Activated CD4-positive, alpha-beta T cell treated with anti-CD3 and anti-CD28 coated beads, Interleukin-2, amount 50 U/mL, for 4 hours (primary cell): ENCODE measurements at regions not wholly inside any gene's neighbourhood (a gene's known extent, or its start where the extent isn't known, plus 50 kb on each side); places are given as distances from the start of the nearest gene placed in this dataset.

Experiments
- DNase-seq, 2 experiments: peaks; one replicate each; pipeline ENCODE4 v3.0.0-alpha.2; 2020

- no peak for DNase-seq
These were observed 459.2 kb downstream of the RFPL4B start for GRCh38 chr6:112806163-112806865.

- no peak for DNase-seq
These were observed 474.3 kb downstream of the RFPL4B start for GRCh38 chr6:112821476-112821875.

- DNase-seq, result no peak
These were observed 475.6 kb downstream of the RFPL4B start for GRCh38 chr6:112822769-112823168.

GRCh38 chr6:112827793-112828192 lies 480.7 kb downstream of the RFPL4B start:
- no peak for DNase-seq

GRCh38 chr6:112831022-112831421 lies 483.9 kb downstream of the RFPL4B start:
- DNase-seq, result no peak

GRCh38 chr6:112833581-112834131 lies 486.5 kb downstream of the RFPL4B start:
- no peak for DNase-seq

- no peak for DNase-seq
These were observed 487.9 kb downstream of the RFPL4B start for GRCh38 chr6:112835078-112835477.

GRCh38 chr6:112839525-112839961 lies 492.4 kb downstream of the RFPL4B start:
- no peak for DNase-seq

- no peak for DNase-seq
These were observed 494.6 kb downstream of the RFPL4B start for GRCh38 chr6:112841553-112842329.

GRCh38 chr6:112842330-112842685 lies 495.2 kb downstream of the RFPL4B start:
- no peak for DNase-seq

- no peak for DNase-seq
These were observed 499.6 kb downstream of the RFPL4B start for GRCh38 chr6:112846681-112847080.

- DNase-seq, result no peak
These were observed 504.0 kb downstream of the RFPL4B start for GRCh38 chr6:112851146-112851545.

- no peak for DNase-seq
These were observed 506.0 kb downstream of the RFPL4B start for GRCh38 chr6:112853162-112853561.

- no peak for DNase-seq
These were observed 516.6 kb downstream of the RFPL4B start for GRCh38 chr6:112863753-112864152.

GRCh38 chr6:112865131-112865530 lies 518.0 kb downstream of the RFPL4B start:
- no peak for DNase-seq

- DNase-seq, result no peak
These were observed 527.8 kb downstream of the RFPL4B start for GRCh38 chr6:112874881-112875280.

GRCh38 chr6:112877134-112878100 lies 530.3 kb downstream of the RFPL4B start:
- no peak for DNase-seq

GRCh38 chr6:112879920-112880413 lies 532.8 kb downstream of the RFPL4B start:
- DNase-seq, result no peak

- no peak for DNase-seq
These were observed 533.9 kb downstream of the RFPL4B start for GRCh38 chr6:112881027-112881426.

- no peak for DNase-seq
These were observed 535.0 kb downstream of the RFPL4B start for GRCh38 chr6:112881828-112882780.

- no peak for DNase-seq
These were observed 536.0 kb downstream of the RFPL4B start for GRCh38 chr6:112883095-112883494.
